H1 (cell line): ENCODE measurements at regions not wholly inside any gene's neighbourhood (a gene's known extent, or its start where the extent isn't known, plus 50 kb on each side); places are given as distances from the start of the nearest gene placed in this dataset.

Experiments used
- CTCF ChIA-PET: fragments of 300-600 bp; sonication (Branson Sonifier 250); formaldehyde crosslinking; loops from one replicate; lab custom pipeline; 2021; ENCODE audit not compliant: partially characterized antibody; lab: Charles Lee
- POLR2A ChIA-PET: fragments of 300-600 bp; sonication (Branson Sonifier 250); formaldehyde crosslinking; loops from one replicate; lab custom pipeline; 2021; ENCODE audit warnings: inconsistent platforms; ENCODE audit not compliant: partially characterized antibody; lab: Charles Lee
- DNase-seq, 2 experiments: peaks; one replicate each; pipeline versions ENCODE4 v3.0.0 to v3.0.0-alpha.2; 2010 to 2022; ENCODE audit warnings: low spot score in 2 of 2, low read depth in 1 of 2, mixed read lengths in 1 of 2
- FAIRE-seq: peaks from 2 replicates; lab custom pipeline; 2011; peaks lifted over from hg19 to GRCh38; lab: Jason Lieb, UNC
- H2AFZ ChIP-seq: 2 replicates; pipeline ENCODE4 v1.8.1; 2012; ENCODE audit warnings: low read length, inconsistent platforms
- H2AK5ac ChIP-seq: 2 replicates; pipeline ENCODE4 v1.6.1; 2013; ENCODE audit warnings: low read depth, low read length
- H2BK120ac ChIP-seq: replicated peaks from 2 replicates; pipeline ENCODE3; 2013; ENCODE audit warnings: low read depth, low read length, inconsistent platforms
- H2BK12ac ChIP-seq: 2 replicates; pipeline ENCODE4 v1.6.1; 2013; ENCODE audit warnings: low read depth, low read length
- H2BK15ac ChIP-seq: 2 replicates; pipeline ENCODE4 v1.6.1; 2013; ENCODE audit warnings: low read length
- H2BK20ac ChIP-seq: 2 replicates; pipeline ENCODE4 v1.6.1; 2013; ENCODE audit warnings: low read length
- H2BK5ac ChIP-seq: 2 replicates; pipeline ENCODE4 v1.6.1; 2013; ENCODE audit warnings: low read depth, low read length
- H3K14ac ChIP-seq: 2 replicates; pipeline ENCODE4 v1.6.1; 2013; ENCODE audit warnings: inconsistent platforms; ENCODE audit not compliant: insufficient read length
- H3K18ac ChIP-seq: 2 replicates; pipeline ENCODE4 v1.6.1; 2013; ENCODE audit warnings: low read length; ENCODE audit errors: extremely low read depth
- H3K23ac ChIP-seq: 2 replicates; pipeline ENCODE4 v1.6.1; 2013; ENCODE audit warnings: inconsistent platforms; ENCODE audit not compliant: insufficient read length
- H3K23me2 ChIP-seq: 2 replicates; pipeline ENCODE4 v1.6.1; 2013; ENCODE audit warnings: low read depth, low read length
- H3K27ac ChIP-seq: 2 replicates; pipeline ENCODE4 v1.6.1; 2011; ENCODE audit warnings: low read depth, low read length, inconsistent platforms
- H3K27me3 ChIP-seq, 4 experiments: replicated peaks in 1 of 4; 1 replicate in 1 of 4; 2 replicates in 3 of 4; pipeline versions ENCODE4 v1.6.1 to v1.8.1; 2011 to 2013; ENCODE audit warnings: low read length in 3 of 4, mild to moderate bottlenecking in 3 of 4, inconsistent platforms in 2 of 4, mixed read lengths in 2 of 4, moderate library complexity in 1 of 4; ENCODE audit not compliant: control insufficient read depth in 3 of 4, insufficient read depth in 3 of 4; ENCODE audit errors: extremely low read depth in 1 of 4
- H3K36me3 ChIP-seq, 4 experiments: 2 replicates each; pipeline versions ENCODE4 v1.6.1 to v1.8.1; 2011 to 2013; ENCODE audit warnings: mild to moderate bottlenecking in 4 of 4, low read length in 3 of 4, moderate library complexity in 2 of 4, control low read depth in 1 of 4, inconsistent platforms in 1 of 4; ENCODE audit not compliant: insufficient read depth in 4 of 4, control insufficient read depth in 2 of 4
- H3K4ac ChIP-seq: replicated peaks from 2 replicates; pipeline ENCODE3; 2013; ENCODE audit warnings: low read length, low read depth, mixed read lengths, inconsistent platforms; ENCODE audit not compliant: insufficient read length
- H3K4me1 ChIP-seq, 4 experiments: replicated peaks in 1 of 4; 1 replicate in 1 of 4; 2 replicates in 3 of 4; pipeline versions ENCODE4 v1.6.1 to v1.8.1; 2011 to 2013; ENCODE audit warnings: low read length in 3 of 4, inconsistent platforms in 2 of 4, mixed read lengths in 1 of 4; ENCODE audit not compliant: insufficient read depth in 4 of 4, control insufficient read depth in 3 of 4
- H3K4me2 ChIP-seq, 2 experiments: 2 replicates each; pipeline versions ENCODE4 v1.6.1 to v1.8.1; 2011 to 2013; ENCODE audit warnings: low read depth in 2 of 2, low read length in 2 of 2, control low read depth in 1 of 2, inconsistent platforms in 1 of 2, mild to moderate bottlenecking in 1 of 2; ENCODE audit not compliant: insufficient read depth in 1 of 2
- H3K4me3 ChIP-seq, 4 experiments: fragments of 200-600, 300-600 bp in 1 of 4; sonication (generic), shearing (Covaris generic), sonication (Bioruptor Twin) in 1 of 4; 2 replicates each; pipeline versions ENCODE4 v1.5.1 to v1.8.1; 2011 to 2016; ENCODE audit warnings: low read length in 4 of 4, low read depth in 3 of 4, control low read depth in 2 of 4, inconsistent platforms in 2 of 4, mild to moderate bottlenecking in 2 of 4, mixed read lengths in 1 of 4, moderate library complexity in 1 of 4; ENCODE audit not compliant: insufficient read depth in 2 of 4; ENCODE audit errors: extremely low read depth in 1 of 4
- H3K56ac ChIP-seq: replicated peaks from 2 replicates; pipeline ENCODE3; 2013; ENCODE audit warnings: low read depth, mild to moderate bottlenecking, mixed read lengths, low read length, inconsistent platforms; ENCODE audit not compliant: insufficient read length
- H3K79me1 ChIP-seq: 2 replicates; pipeline ENCODE4 v1.6.1; 2013; ENCODE audit warnings: low read depth, low read length, control low read depth
- H3K79me2 ChIP-seq, 2 experiments: 2 replicates each; pipeline versions ENCODE4 v1.6.1 to v1.8.1; 2012 to 2013; ENCODE audit warnings: low read length in 2 of 2, mild to moderate bottlenecking in 2 of 2, inconsistent platforms in 1 of 2; ENCODE audit not compliant: insufficient read depth in 2 of 2, control insufficient read depth in 1 of 2
- H3K9ac ChIP-seq, 4 experiments: replicated peaks in 1 of 4; 1 replicate in 1 of 4; 2 replicates in 3 of 4; pipeline versions ENCODE4 v1.6.1 to v1.8.1; 2011 to 2013; ENCODE audit warnings: low read depth in 3 of 4, low read length in 3 of 4, control low read depth in 2 of 4, mild to moderate bottlenecking in 2 of 4, moderate library complexity in 2 of 4, inconsistent platforms in 1 of 4; ENCODE audit errors: extremely low read depth in 1 of 4
- H3K9me3 ChIP-seq, 2 experiments: 2 replicates each; pipeline versions ENCODE4 v1.6.1 to v1.8.1; 2012 to 2013; ENCODE audit warnings: mild to moderate bottlenecking in 2 of 2, moderate library complexity in 2 of 2, control low read depth in 1 of 2, inconsistent platforms in 1 of 2, low read depth in 1 of 2, low read length in 1 of 2, mixed read lengths in 1 of 2; ENCODE audit not compliant: insufficient read depth in 2 of 2
- H4K20me1 ChIP-seq, 2 experiments: replicated peaks in 1 of 2; 2 replicates each; pipeline versions ENCODE3 to v1.8.1; 2011 to 2013; ENCODE audit warnings: inconsistent platforms in 2 of 2, low read length in 2 of 2, mild to moderate bottlenecking in 1 of 2; ENCODE audit not compliant: insufficient read depth in 2 of 2, control insufficient read depth in 1 of 2
- H4K5ac ChIP-seq: 2 replicates; pipeline ENCODE4 v1.6.1; 2013; ENCODE audit warnings: low read length, low read depth, mixed read lengths, inconsistent platforms; ENCODE audit not compliant: insufficient read length
- H4K8ac ChIP-seq: 2 replicates; pipeline ENCODE4 v1.8.0; 2013; ENCODE audit warnings: mild to moderate bottlenecking, moderate library complexity, low read length, inconsistent platforms; ENCODE audit not compliant: insufficient read depth; ENCODE audit errors: extremely low read depth
- H4K91ac ChIP-seq: replicated peaks from 2 replicates; pipeline ENCODE3; 2013; ENCODE audit warnings: low read length, mixed read lengths, inconsistent platforms; ENCODE audit not compliant: insufficient read length
- CBX8 ChIP-seq: fragments of 300-800, 300-1000 bp; sonication (generic); IDR thresholded peaks from 2 replicates; pipeline ENCODE4 v1.7.1; 2016; ENCODE audit warnings: low read depth, low read length, borderline replicate concordance
- CREB1 ChIP-seq: IDR thresholded peaks from 2 replicates; pipeline ENCODE4 v1.6.1; 2012; ENCODE audit warnings: inconsistent platforms
- NANOG ChIP-seq: IDR thresholded peaks from 2 replicates; pipeline ENCODE4 v1.6.1; 2011; ENCODE audit warnings: low read length, low read depth, mild to moderate bottlenecking, inconsistent platforms; ENCODE audit not compliant: insufficient read depth, poor library complexity, severe bottlenecking
- POLR2AphosphoS5 ChIP-seq: IDR thresholded peaks from 2 replicates; pipeline ENCODE4 v1.6.1; 2011; ENCODE audit warnings: low read depth, low read length
- RFX5 ChIP-seq: IDR thresholded peaks from 2 replicates; pipeline ENCODE4 v1.6.1; 2011; ENCODE audit warnings: low read depth, low read length, improper control_type of control experiment, borderline replicate concordance
- RNF2 ChIP-seq: fragments of 200-900, 300-1000 bp; sonication (generic); IDR thresholded peaks from 2 replicates; pipeline ENCODE4 v1.7.1; 2016; ENCODE audit warnings: borderline replicate concordance, low read depth, mild to moderate bottlenecking, antibody characterized with exemption, low read length; ENCODE audit not compliant: poor library complexity, severe bottlenecking; ENCODE audit errors: missing control alignments
- RXRA ChIP-seq: IDR thresholded peaks from 2 replicates; pipeline ENCODE4 v1.6.1; 2011; ENCODE audit warnings: low read depth, mild to moderate bottlenecking, low read length, moderate library complexity; ENCODE audit not compliant: insufficient read depth
- SIX5 ChIP-seq: IDR thresholded peaks from 2 replicates; pipeline ENCODE4 v1.6.1; 2011; ENCODE audit warnings: mild to moderate bottlenecking, low read depth, low read length
- WGBS, 2 experiments: shearing (Covaris generic) in 1 of 2; methylation state at CpG; one replicate each; pipeline versions ENCODE4 v1.1.6 to v1.1.7; 2013 to 2015; ENCODE audit warnings: low lambda C conversion rate in 2 of 2, mixed read lengths in 2 of 2, inconsistent platforms in 1 of 2, low coverage in 1 of 2, missing lambda C conversion rate in 1 of 2; ENCODE audit not compliant: insufficient replicate concordance in 2 of 2, insufficient coverage in 1 of 2, insufficient read length in 1 of 2; ENCODE audit errors: extremely low coverage in 1 of 2, missing lambda C conversion rate in 1 of 2; 5-methylcytosine and 5-hydroxymethylcytosine counted together
- TF ChIP-seq, protein P1 (sequence below): IDR thresholded peaks from 2 replicates; pipeline ENCODE4 v1.6.1; 2012; ENCODE audit warnings: low read length, inconsistent platforms
- TF ChIP-seq, protein P2 (sequence below): IDR thresholded peaks from 2 replicates; pipeline ENCODE4 v1.6.1; 2011; ENCODE audit warnings: low read length, improper control_type of control experiment
- TF ChIP-seq, protein P3 (sequence below): IDR thresholded peaks from 2 replicates; pipeline ENCODE4 v1.6.1; 2012; ENCODE audit warnings: inconsistent platforms

DNA sequence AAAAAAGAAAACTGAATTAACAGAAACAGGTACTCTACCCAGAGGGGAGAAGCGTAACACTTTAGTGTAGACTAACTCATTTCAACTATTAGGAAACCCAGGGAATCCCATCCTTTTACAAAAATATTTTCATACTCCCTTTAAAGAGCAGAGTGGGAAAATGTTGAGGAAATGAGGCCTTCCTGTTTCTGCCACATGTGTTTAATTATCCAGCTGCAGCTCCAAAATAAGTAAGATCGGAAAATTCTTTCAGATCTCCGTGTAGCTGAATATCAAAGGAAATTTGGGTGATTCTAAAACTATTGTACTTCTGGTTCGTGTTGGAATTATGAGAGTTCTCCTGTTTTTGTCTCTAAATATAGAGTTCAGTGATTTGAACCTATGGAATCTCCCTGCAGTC, 58.0 kb upstream of the CAV2 start:
- H3K4me1 ChIP-seq, result no peaks in the 10 kb centered on the region
- H3K9ac ChIP-seq, result no peak overlapping the region
- H4K91ac ChIP-seq, result no peak overlapping the region
- no peak overlapping the region for H4K8ac ChIP-seq
- H2BK5ac ChIP-seq, result no peak overlapping the region
- H2AFZ ChIP-seq, result no peak overlapping the region
- no peaks in the 10 kb centered on the region for H3K79me1 ChIP-seq
- no peak overlapping the region for H3K14ac ChIP-seq
- H3K27me3 ChIP-seq, result no peaks in the 10 kb centered on the region
- no peak overlapping the region for H2BK12ac ChIP-seq
- no peaks in the 10 kb centered on the region for H3K36me3 ChIP-seq
- H3K23me2 ChIP-seq, result no peaks in the 10 kb centered on the region
- H3K79me2 ChIP-seq, result no peaks in the 10 kb centered on the region
- no peak overlapping the region for H3K18ac ChIP-seq
- no peak overlapping the region for H3K23ac ChIP-seq
- WGBS, 2 experiments, result 94% methylated on average over 4 of the region's 4 CpGs; no CpG with 5 or more reads in 1 of the 2 experiments
- no peak overlapping the region for H3K27ac ChIP-seq
- H3K4me2 ChIP-seq, result no peak overlapping the region
- H3K9me3 ChIP-seq, result no peaks in the 10 kb centered on the region
- DNase-seq (no peak), FAIRE-seq (no peak)
- H4K5ac ChIP-seq, result no peak overlapping the region
- no peak overlapping the region for H2BK120ac ChIP-seq
- no peak overlapping the region for H2BK20ac ChIP-seq
- no peak overlapping the region for H3K4ac ChIP-seq
- CTCF ChIA-PET, result interaction anchor here (0.6 to 1.2 kb wide), 5 partner anchors 9 to 149 kb away, joined by 3 to 5 read pairs (median 3); no protein-coding TSS in a partner anchor
- H2AK5ac ChIP-seq, result no peak overlapping the region
- H3K4me3 ChIP-seq, result no peak overlapping the region
- no peak overlapping the region for H3K56ac ChIP-seq
- POLR2A ChIA-PET, result no interaction called here
- H2BK15ac ChIP-seq, result no peak overlapping the region
- no peaks in the 10 kb centered on the region for H4K20me1 ChIP-seq
- no peak for TF ChIP-seq RFX5
- no peak for TF ChIP-seq CBX8
- TF ChIP-seq, protein P1, sequence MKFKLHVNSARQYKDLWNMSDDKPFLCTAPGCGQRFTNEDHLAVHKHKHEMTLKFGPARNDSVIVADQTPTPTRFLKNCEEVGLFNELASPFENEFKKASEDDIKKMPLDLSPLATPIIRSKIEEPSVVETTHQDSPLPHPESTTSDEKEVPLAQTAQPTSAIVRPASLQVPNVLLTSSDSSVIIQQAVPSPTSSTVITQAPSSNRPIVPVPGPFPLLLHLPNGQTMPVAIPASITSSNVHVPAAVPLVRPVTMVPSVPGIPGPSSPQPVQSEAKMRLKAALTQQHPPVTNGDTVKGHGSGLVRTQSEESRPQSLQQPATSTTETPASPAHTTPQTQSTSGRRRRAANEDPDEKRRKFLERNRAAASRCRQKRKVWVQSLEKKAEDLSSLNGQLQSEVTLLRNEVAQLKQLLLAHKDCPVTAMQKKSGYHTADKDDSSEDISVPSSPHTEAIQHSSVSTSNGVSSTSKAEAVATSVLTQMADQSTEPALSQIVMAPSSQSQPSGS, result no peak
- TF ChIP-seq RXRA, result no peak
- TF ChIP-seq, protein P2, sequence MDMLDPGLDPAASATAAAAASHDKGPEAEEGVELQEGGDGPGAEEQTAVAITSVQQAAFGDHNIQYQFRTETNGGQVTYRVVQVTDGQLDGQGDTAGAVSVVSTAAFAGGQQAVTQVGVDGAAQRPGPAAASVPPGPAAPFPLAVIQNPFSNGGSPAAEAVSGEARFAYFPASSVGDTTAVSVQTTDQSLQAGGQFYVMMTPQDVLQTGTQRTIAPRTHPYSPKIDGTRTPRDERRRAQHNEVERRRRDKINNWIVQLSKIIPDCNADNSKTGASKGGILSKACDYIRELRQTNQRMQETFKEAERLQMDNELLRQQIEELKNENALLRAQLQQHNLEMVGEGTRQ, result no peak
- no peak for TF ChIP-seq SIX5
- TF ChIP-seq RNF2, result no peak
- no peak for TF ChIP-seq CREB1
- TF ChIP-seq POLR2AphosphoS5, result no peak
- TF ChIP-seq NANOG, result no peak
- TF ChIP-seq, protein P3, sequence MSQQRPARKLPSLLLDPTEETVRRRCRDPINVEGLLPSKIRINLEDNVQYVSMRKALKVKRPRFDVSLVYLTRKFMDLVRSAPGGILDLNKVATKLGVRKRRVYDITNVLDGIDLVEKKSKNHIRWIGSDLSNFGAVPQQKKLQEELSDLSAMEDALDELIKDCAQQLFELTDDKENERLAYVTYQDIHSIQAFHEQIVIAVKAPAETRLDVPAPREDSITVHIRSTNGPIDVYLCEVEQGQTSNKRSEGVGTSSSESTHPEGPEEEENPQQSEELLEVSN, result no peak
